Peyer's patch (tissue), 4 donors: ENCODE measurements at regions not wholly inside any gene's neighbourhood (a gene's known extent, or its start where the extent isn't known, plus 50 kb on each side); places are given as distances from the start of the nearest gene placed in this dataset.

Experiments
- DNase-seq, 3 donors: peaks; one replicate each; pipeline ENCODE4 v3.0.0-alpha.2; 2017 to 2019
- H3K27ac ChIP-seq, 4 donors: fragments of 200-600 bp; sonication (generic); one replicate each; pipeline ENCODE4 v1.5.1; 2016 to 2019
- H3K27me3 ChIP-seq, 2 donors: fragments of 200-600 bp; sonication (generic); one replicate each; pipeline ENCODE4 v1.5.1; 2019
- H3K36me3 ChIP-seq, 3 donors: fragments of 200-600 bp; sonication (generic); one replicate each; pipeline ENCODE4 v1.5.1; 2016 to 2019
- H3K4me1 ChIP-seq, 4 donors: fragments of 200-600 bp; sonication (generic); one replicate each; pipeline ENCODE4 v1.5.1; 2016 to 2019
- H3K4me3 ChIP-seq, 4 donors: fragments of 200-600 bp; sonication (generic); 1 replicate in 3 of 4; 2 replicates in 1 of 4; pipeline ENCODE4 v1.5.1; 2016 to 2019; ENCODE audit warnings: mild to moderate bottlenecking in 1 of 4
- H3K9me3 ChIP-seq, 4 donors: fragments of 200-600 bp; sonication (generic); one replicate each; pipeline ENCODE4 v1.5.1; 2016 to 2019; ENCODE audit warnings: mild to moderate bottlenecking in 1 of 4
- CTCF ChIP-seq, 6 experiments: fragments of 450-650 bp in 4 of 6; fragments of 200-600 bp in 2 of 6; sonication (generic) in 1 of 6; IDR thresholded peaks; one replicate each; pipeline ENCODE4 v1.5.1; 2017 to 2019; ENCODE audit warnings: antibody characterized with exemption in 6 of 6, mild to moderate bottlenecking in 3 of 6, moderate library complexity in 1 of 6
- POLR2A ChIP-seq, 2 donors: fragments of 450-650 bp; IDR thresholded peaks; one replicate each; pipeline ENCODE4 v1.5.1; 2017; ENCODE audit warnings: antibody characterized with exemption in 2 of 2, mild to moderate bottlenecking in 2 of 2, moderate library complexity in 2 of 2

GRCh38 chr14:73787486-73788316 is 63.9 kb upstream of the PTGR2 start:
- Histone ChIP-seq H3K4me1 (peaks cover 8 to 70% (median 27%) of the 10 kb centered on the region in 4 donors), H3K9me3 (no peaks in the 10 kb centered on the region), H3K36me3 (no peaks in the 10 kb centered on the region), H3K27me3 (no peaks in the 10 kb centered on the region), H3K27ac (peak overlapping the region; percentile 95 to 99 (median 98)), H3K4me3 (peak overlapping the region; percentile 73 to 96 (median 84))
- TF ChIP-seq POLR2A (IDR thresholded peaks at IDR 0.05) (no peak), CTCF (IDR thresholded peaks at IDR 0.05) (no peak)
- no peak for DNase-seq

DNA sequence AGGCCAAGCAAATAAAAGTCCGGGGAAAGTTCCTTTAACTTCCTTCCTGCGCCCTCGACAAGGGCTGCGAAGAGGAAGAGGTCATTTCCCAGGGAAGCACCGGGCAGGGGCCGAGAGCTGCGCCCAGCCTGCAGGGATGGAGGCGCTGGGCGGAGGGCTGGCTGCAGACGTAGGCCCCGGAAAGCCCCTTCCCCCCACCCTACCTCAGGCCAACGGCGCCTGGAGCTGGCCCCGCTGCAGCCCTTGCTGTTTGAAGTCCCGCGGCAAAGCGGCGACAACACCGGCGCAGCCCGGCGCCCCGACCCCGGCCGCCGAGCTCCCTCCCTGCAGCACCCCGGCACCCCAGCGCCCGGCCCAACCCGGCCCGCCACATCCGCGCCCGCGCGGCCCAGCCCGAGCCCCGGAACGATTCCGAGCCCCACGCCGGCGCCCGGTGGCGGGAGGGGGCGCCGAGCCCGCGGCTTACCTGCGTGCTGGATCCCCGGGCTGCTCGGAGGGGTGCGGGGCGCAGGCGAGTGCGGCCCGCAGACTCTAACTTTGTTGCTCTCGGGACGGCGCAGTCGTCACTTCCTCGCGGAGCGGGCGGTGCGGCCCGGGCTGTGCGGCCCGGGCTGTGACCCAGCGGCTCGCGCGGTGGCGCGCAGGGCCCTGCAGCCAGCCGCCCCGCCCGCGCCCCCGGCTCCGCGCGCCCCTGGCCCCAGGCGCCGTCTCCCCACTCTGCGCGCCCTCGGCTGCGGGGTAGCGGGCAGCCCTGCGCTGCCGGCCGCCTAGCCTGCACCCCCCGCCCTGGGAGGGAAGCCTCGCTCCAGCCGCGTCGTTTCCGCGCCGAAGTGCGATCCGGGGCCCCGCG is 64.8 kb upstream of the PTGR2 start:
- peaks cover 8 to 75% (median 29%) of the 10 kb centered on the region in 4 donors for H3K4me1 ChIP-seq
- H3K9me3 ChIP-seq, result no peaks in the 10 kb centered on the region
- peaks cover 0 to 4% (median 0%) of the 10 kb centered on the region in 3 donors for H3K36me3 ChIP-seq
- no peaks in the 10 kb centered on the region for H3K27me3 ChIP-seq
- TF ChIP-seq CTCF (IDR thresholded peaks at IDR 0.05) (peak in 1 of 6 experiments; percentile 5), POLR2A (IDR thresholded peaks at IDR 0.05) (peak; percentile 42 to 79)
- peak overlapping the region; percentile 73 to 96 (median 84) for H3K4me3 ChIP-seq
- H3K27ac ChIP-seq, result peak overlapping the region; percentile 95 to 99 (median 98)
- DNase-seq, result peak; percentile 70 to 86 (median 85)

- Histone ChIP-seq H3K4me3 (peak overlapping the region; percentile 73 to 96 (median 84)), H3K36me3 (peaks cover 0 to 4% (median 0%) of the 10 kb centered on the region in 3 donors), H3K27ac (peak overlapping the region; percentile 95 to 99 (median 98)), H3K9me3 (no peaks in the 10 kb centered on the region), H3K4me1 (peaks cover 8 to 67% (median 29%) of the 10 kb centered on the region in 4 donors), H3K27me3 (no peaks in the 10 kb centered on the region)
- DNase-seq, result peak; percentile 84 to 93 (median 88)
- TF ChIP-seq CTCF (IDR thresholded peaks at IDR 0.05), result peak; percentile 11 to 70 (median 50)
- peak; percentile 91 to 94 for TF ChIP-seq POLR2A (IDR thresholded peaks at IDR 0.05)
Measured at GRCh38 chr14:73785834-73786635, 65.6 kb upstream of the PTGR2 start.

- peak overlapping the region; percentile 95 to 99 (median 98) for H3K27ac ChIP-seq
- peaks cover 8 to 61% (median 29%) of the 10 kb centered on the region in 4 donors for H3K4me1 ChIP-seq
- TF ChIP-seq POLR2A (IDR thresholded peaks at IDR 0.05) (no peak), CTCF (IDR thresholded peaks at IDR 0.05) (no peak)
- DNase-seq, result peak; percentile 44 to 70 (median 65)
- no peaks in the 10 kb centered on the region for H3K27me3 ChIP-seq
- H3K4me3 ChIP-seq, result peak overlapping the region; percentile 73 to 96 (median 84)
- peaks cover 0 to 6% (median 0%) of the 10 kb centered on the region in 3 donors for H3K36me3 ChIP-seq
- H3K9me3 ChIP-seq, result no peaks in the 10 kb centered on the region
Measured at GRCh38 chr14:73785336-73785833, 66.2 kb upstream of the PTGR2 start.

DNA sequence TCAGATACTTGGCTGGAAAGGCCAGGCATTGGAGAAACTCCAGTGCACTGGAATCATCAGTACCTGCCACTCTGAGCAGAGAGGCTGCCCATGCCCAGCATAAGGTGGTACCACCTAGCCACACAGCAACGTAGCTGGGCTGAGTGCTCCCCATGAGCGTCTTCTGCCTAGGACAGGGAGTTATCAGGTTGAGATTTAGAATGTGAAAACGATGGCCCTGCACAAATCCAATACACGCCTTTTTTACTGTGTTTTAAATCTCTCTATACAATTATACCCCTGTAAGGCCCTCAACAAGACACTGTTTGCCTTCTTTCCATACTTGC is 66.7 kb upstream of the PTGR2 start:
- H3K27me3 ChIP-seq, result no peaks in the 10 kb centered on the region
- peak overlapping the region in 3 of 4 donors; percentile 82 to 96 (median 86) for H3K4me3 ChIP-seq
- H3K4me1 ChIP-seq, result peaks cover 8 to 57% (median 29%) of the 10 kb centered on the region in 4 donors

More for the DNA sequence above, 66.7 kb upstream of the PTGR2 start:
- peak in 1 of 3 donors; percentile 45 for DNase-seq
- Histone ChIP-seq H3K36me3 (peaks cover 0 to 7% (median 0%) of the 10 kb centered on the region in 3 donors), H3K27ac (peak overlapping the region; percentile 95 to 99 (median 98)), H3K9me3 (no peaks in the 10 kb centered on the region)
- TF ChIP-seq POLR2A (IDR thresholded peaks at IDR 0.05) (no peak), CTCF (IDR thresholded peaks at IDR 0.05) (no peak)
